ENCODE measurements at regions not wholly inside any gene's neighbourhood (a gene's known extent, or its start where the extent isn't known, plus 50 kb on each side); places are given as distances from the start of the nearest gene placed in this dataset.

DNA sequence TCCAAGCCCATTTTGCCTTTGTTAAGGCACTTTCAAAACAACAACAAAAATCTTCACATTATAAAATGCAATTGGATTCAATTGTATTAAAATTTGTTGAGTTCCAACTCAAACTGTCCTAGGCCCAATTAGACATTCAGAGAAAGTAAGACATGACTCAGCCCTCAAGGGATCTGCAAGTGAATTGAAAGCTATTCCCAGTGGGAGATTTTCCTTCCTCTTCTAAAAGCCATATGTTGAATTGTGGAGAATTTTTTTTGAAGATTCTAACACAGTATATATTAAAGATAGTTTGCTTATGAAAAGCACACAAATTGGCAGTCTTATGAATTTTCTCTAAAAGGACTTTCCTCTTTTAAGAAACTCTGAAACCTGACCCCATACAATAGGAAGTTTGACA is 268.0 kb upstream of the PARD3B start:
- TF ChIP-seq, protein P1, sequence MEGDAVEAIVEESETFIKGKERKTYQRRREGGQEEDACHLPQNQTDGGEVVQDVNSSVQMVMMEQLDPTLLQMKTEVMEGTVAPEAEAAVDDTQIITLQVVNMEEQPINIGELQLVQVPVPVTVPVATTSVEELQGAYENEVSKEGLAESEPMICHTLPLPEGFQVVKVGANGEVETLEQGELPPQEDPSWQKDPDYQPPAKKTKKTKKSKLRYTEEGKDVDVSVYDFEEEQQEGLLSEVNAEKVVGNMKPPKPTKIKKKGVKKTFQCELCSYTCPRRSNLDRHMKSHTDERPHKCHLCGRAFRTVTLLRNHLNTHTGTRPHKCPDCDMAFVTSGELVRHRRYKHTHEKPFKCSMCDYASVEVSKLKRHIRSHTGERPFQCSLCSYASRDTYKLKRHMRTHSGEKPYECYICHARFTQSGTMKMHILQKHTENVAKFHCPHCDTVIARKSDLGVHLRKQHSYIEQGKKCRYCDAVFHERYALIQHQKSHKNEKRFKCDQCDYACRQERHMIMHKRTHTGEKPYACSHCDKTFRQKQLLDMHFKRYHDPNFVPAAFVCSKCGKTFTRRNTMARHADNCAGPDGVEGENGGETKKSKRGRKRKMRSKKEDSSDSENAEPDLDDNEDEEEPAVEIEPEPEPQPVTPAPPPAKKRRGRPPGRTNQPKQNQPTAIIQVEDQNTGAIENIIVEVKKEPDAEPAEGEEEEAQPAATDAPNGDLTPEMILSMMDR (IDR thresholded peaks at IDR 0.05; ENCODE audit: insufficient read depth, low read depth, low read length, missing control alignments): no peak
- H3K4me3 ChIP-seq (ENCODE audit: low read length): no peak overlapping the region
- DNase-seq (ENCODE audit: low read depth): no peak

GRCh38 chr2:204278454-204278853 is 266.8 kb upstream of the PARD3B start:
- TF ChIP-seq, protein P1 (IDR thresholded peaks at IDR 0.05; ENCODE audit: insufficient read depth, low read depth, low read length, missing control alignments): no peak
- DNase-seq (ENCODE audit: low read depth): no peak

GRCh38 chr2:204279819-204280218 is 265.5 kb upstream of the PARD3B start:
- TF ChIP-seq, protein P1 (IDR thresholded peaks at IDR 0.05; ENCODE audit: insufficient read depth, low read depth, low read length, missing control alignments): no peak
- peak; percentile 17 for DNase-seq (ENCODE audit: low read depth)
- no peak overlapping the region for H3K4me3 ChIP-seq (ENCODE audit: low read length)

More at GRCh38 chr2:204278454-204278853, 266.8 kb upstream of the PARD3B start:
- no peak overlapping the region for H3K4me3 ChIP-seq (ENCODE audit: low read length)

DNA sequence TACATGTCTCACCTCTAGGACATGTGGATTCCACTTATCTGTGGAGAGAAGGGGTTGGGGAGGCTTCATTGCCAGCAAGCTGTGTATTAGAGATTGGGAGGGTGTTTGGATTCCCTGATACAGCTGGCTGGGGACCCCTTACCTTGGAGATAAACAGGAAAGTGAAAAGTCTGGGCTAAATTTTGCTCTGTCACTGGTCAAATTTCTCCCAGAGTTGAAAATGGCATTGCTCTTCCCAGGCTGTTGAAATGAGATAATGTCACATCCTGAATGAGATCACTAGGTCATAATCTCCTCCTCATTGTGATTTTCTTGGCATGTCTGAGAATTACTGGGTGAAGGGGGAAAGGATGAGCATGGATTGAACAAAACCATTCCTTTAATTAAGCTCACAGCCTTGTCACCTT is 265.0 kb upstream of the PARD3B start:
- DNase-seq (ENCODE audit: low read depth): no peak
- TF ChIP-seq, protein P1 (IDR thresholded peaks at IDR 0.05; ENCODE audit: insufficient read depth, low read depth, low read length, missing control alignments): no peak
- H3K4me3 ChIP-seq (ENCODE audit: low read length): no peak overlapping the region

DNA sequence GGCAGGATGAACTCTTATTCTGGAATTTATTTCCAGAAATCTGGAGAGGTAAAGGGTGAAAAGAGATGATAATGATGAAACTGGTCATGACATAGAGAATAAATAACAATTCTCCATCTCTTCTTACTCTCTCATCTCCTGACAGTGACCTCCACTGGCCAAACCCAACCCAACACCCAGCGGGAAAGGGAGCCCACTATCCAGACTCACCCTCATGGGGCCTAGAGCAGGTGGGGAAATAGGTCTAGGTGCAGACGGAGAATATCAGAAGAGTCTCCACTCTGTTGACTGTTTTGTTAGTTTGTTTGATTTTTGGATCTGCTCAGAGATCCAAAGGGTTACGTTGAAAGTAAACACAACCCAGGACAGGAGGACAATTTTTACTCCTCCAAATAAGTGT is 263.2 kb upstream of the PARD3B start:
- TF ChIP-seq, protein P1 (IDR thresholded peaks at IDR 0.05; ENCODE audit: insufficient read depth, low read depth, low read length, missing control alignments): no peak
- no peak for DNase-seq (ENCODE audit: low read depth)

GRCh38 chr2:204282525-204282924 is 262.8 kb upstream of the PARD3B start:
- H3K4me3 ChIP-seq (ENCODE audit: low read length): no peak overlapping the region
- TF ChIP-seq, protein P1 (IDR thresholded peaks at IDR 0.05; ENCODE audit: insufficient read depth, low read depth, low read length, missing control alignments): no peak
- DNase-seq (ENCODE audit: low read depth): peak; percentile 46

More for the DNA sequence above, 263.2 kb upstream of the PARD3B start:
- H3K4me3 ChIP-seq (ENCODE audit: low read length): no peak overlapping the region

- DNase-seq (ENCODE audit: low read depth): no peak
- no peak overlapping the region for H3K4me3 ChIP-seq (ENCODE audit: low read length)
- TF ChIP-seq, protein P1 (IDR thresholded peaks at IDR 0.05; ENCODE audit: insufficient read depth, low read depth, low read length, missing control alignments): no peak
Measured at GRCh38 chr2:204289066-204289465, 256.2 kb upstream of the PARD3B start.

Data from epithelial cell of esophagus (primary cell).